Heart right ventricle (tissue), 16 donors: ENCODE measurements at regions not wholly inside any gene's neighbourhood (a gene's known extent, or its start where the extent isn't known, plus 50 kb on each side); places are given as distances from the start of the nearest gene placed in this dataset.

Source experiments
- ATAC-seq, 8 donors: fragments of 200-7000 bp; cut with Tn5 transposase; one replicate each; pipeline ENCODE4 v1.9.1; 2020; ENCODE audit warnings: mild to moderate bottlenecking in 8 of 8, moderate library complexity in 8 of 8, moderate number of reproducible peaks in 1 of 8
- DNase-seq, 2 donors: peaks; one replicate each; pipeline ENCODE4 v3.0.0-alpha.2; 2020
- H3K27ac ChIP-seq, 10 donors: fragments of 200-600 bp; sonication (generic) in 2 of 10; one replicate each; pipeline versions ENCODE4 v1.5.0 to v1.8.0; 2020 to 2022; ENCODE audit warnings: mild to moderate bottlenecking in 3 of 10
- H3K27me3 ChIP-seq, 7 donors: fragments of 200-600 bp; one replicate each; pipeline ENCODE4 v1.8.0; 2021 to 2022; ENCODE audit warnings: mild to moderate bottlenecking in 2 of 7
- H3K36me3 ChIP-seq, 9 donors: fragments of 200-600 bp; sonication (generic) in 1 of 9; one replicate each; pipeline versions ENCODE4 v1.5.0 to v1.8.0; 2020 to 2022; ENCODE audit warnings: mild to moderate bottlenecking in 2 of 9
- H3K4me1 ChIP-seq, 9 donors: fragments of 200-600 bp; sonication (generic) in 1 of 9; one replicate each; pipeline versions ENCODE4 v1.5.0 to v1.8.0; 2020 to 2022; ENCODE audit warnings: mild to moderate bottlenecking in 4 of 9
- H3K4me3 ChIP-seq, 10 donors: fragments of 200-600 bp; sonication (generic) in 2 of 10; one replicate each; pipeline versions ENCODE4 v1.5.0 to v1.8.0; 2020 to 2022; ENCODE audit warnings: mild to moderate bottlenecking in 7 of 10, moderate library complexity in 2 of 10
- H3K9me3 ChIP-seq, 11 donors: fragments of 200-600 bp in 10 of 11; sonication (generic) in 2 of 11; one replicate each; pipeline versions ENCODE4 v1.5.0 to v1.8.0; 2013 to 2022; ENCODE audit warnings: mild to moderate bottlenecking in 2 of 11, control low read depth in 1 of 11, moderate library complexity in 1 of 11
- CTCF ChIP-seq, 9 donors: fragments of 200-600 bp; sonication (generic) in 2 of 9; IDR thresholded peaks; one replicate each; pipeline versions ENCODE4 v1.5.0 to v1.8.0; 2021 to 2022; ENCODE audit warnings: antibody characterized with exemption in 9 of 9, mild to moderate bottlenecking in 5 of 9, moderate library complexity in 1 of 9
- WGBS, 2 donors: extraction: QIAGEN DNeasy Blood & Tissue Kit; methylation state at CpG; one replicate each; pipeline ENCODE4 v1.1.7; 2013; ENCODE audit warnings: inconsistent platforms in 1 of 2; 5-methylcytosine and 5-hydroxymethylcytosine counted together
- intact Hi-C, 10 donors: fragments of 100-400 bp; cut with DNase I; formaldehyde crosslinking; loops; one replicate each; pipeline versions ENCODE4 v1.11.1 to v1.14.2; 2022
- donor health status: Arrhythmogenic right ventricular cardiomyopathy.
- donor health status: ischemic (EF 13 %, LVEDD 7.1; RV severe dilation, severe dysfunction).
- donor health status: healthy with polysubstance abuse.
- donor health status: DM: no; HTN: yes; CAD: no.
- donor health status: DM: no; HTN: no; CAD: no.
- donor health status: ischemic (EF 25% LVEDD 6.9; RV normal size, moderate dysfunction).
- donor health status: ischemic (EF 25% LVEDD 5.7; RV mildly dilated, moderate dysfunction).
- donor health status: healthy.
- donor health status: DM: yes; HTN: yes; CAD: no.
- donor health status: Ischemic cardiomyopathy.
- donor health status: ischemic (EF 35%, LVEDD 5.7; RV mildly dilated, moderate dysfunction).
- donor health status: nonischemic (EF 11% LVEDD 7.7; RV severe dilation, severe dysfunction).
- donor health status: DM: yes; HTN: yes; CAD: no.
- donor health status: PGD.
- donor health status: ischemic (EF 29% LVEDD 5.4; RV normal size, mild dysfunction).
- donor health status: nonischemic (EF 23%, LVEDD 6.1; RV moderate dilation, normal function).

GRCh38 chr20:24802286-24802820 is 146.7 kb upstream of the CST7 start:
- H3K27me3 ChIP-seq = peaks cover 0 to 15% (median 5%) of the 10 kb centered on the region in 7 donors
- intact Hi-C loops = loop anchor here in 1 of 10 donors (10.0 kb wide), 1 partner anchor 58 kb away; no protein-coding TSS in a partner anchor
- peak in 1 of 8 donors; percentile 16 for ATAC-seq
- no peaks in the 10 kb centered on the region for H3K36me3 ChIP-seq
- TF ChIP-seq CTCF (IDR thresholded peaks at IDR 0.05) = no peak
- H3K4me1 ChIP-seq = no peaks in the 10 kb centered on the region
- H3K4me3 ChIP-seq = no peak overlapping the region
- H3K9me3 ChIP-seq = no peaks in the 10 kb centered on the region
- no peak for DNase-seq
- WGBS, 2 donors = 63 to 64% methylated on average over 11 of the region's 11 CpGs
- H3K27ac ChIP-seq = no peak overlapping the region

DNA sequence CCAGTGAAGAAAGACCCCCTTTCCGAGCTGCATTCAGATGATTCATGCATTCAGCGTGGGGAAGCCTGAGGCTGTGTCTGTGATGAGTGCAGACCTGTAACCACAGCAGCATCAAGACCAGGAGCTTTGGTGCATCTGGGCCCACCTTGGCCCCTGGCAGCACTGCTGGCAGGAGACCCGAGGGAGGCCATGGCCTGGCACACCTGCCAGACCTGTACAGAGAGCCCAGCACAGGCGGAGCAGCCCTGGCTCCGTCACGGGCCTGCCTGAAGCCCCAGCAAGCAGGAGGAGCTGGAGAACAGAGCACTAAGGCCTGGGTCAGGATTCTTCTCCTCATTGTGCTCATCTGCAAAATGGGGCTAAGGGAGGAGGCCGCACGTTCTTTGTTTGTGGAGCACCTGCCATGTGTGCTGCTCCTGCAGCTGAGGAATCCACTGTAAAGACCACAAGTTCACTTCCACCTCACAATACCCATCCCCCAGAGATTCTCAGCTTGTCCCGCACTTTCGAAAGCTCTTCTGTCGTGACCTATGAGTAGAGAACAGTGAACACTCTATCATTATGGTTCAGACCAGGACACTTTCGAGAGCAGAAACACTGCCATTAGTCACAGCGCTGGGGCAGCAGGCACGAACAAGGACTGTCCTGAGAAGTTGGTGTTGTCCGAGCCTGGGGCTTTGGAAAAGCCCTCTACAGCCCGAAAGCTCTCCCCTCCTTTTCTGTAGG is 144.4 kb upstream of the CST7 start:
- DNase-seq (no peak), ATAC-seq (no peak)
- Histone ChIP-seq H3K36me3 (no peaks in the 10 kb centered on the region), H3K4me1 (no peaks in the 10 kb centered on the region), H3K9me3 (no peaks in the 10 kb centered on the region), H3K27me3 (peaks cover 0 to 17% (median 4%) of the 10 kb centered on the region in 7 donors), H3K4me3 (no peak overlapping the region), H3K27ac (no peak overlapping the region)
- intact Hi-C loops = loop anchor here in 1 of 10 donors (10.0 kb wide), 1 partner anchor 60 kb away; no protein-coding TSS in a partner anchor
- 87 to 90% methylated on average over 16 of the region's 16 CpGs for WGBS, 2 donors
- no peak for TF ChIP-seq CTCF (IDR thresholded peaks at IDR 0.05)

DNA sequence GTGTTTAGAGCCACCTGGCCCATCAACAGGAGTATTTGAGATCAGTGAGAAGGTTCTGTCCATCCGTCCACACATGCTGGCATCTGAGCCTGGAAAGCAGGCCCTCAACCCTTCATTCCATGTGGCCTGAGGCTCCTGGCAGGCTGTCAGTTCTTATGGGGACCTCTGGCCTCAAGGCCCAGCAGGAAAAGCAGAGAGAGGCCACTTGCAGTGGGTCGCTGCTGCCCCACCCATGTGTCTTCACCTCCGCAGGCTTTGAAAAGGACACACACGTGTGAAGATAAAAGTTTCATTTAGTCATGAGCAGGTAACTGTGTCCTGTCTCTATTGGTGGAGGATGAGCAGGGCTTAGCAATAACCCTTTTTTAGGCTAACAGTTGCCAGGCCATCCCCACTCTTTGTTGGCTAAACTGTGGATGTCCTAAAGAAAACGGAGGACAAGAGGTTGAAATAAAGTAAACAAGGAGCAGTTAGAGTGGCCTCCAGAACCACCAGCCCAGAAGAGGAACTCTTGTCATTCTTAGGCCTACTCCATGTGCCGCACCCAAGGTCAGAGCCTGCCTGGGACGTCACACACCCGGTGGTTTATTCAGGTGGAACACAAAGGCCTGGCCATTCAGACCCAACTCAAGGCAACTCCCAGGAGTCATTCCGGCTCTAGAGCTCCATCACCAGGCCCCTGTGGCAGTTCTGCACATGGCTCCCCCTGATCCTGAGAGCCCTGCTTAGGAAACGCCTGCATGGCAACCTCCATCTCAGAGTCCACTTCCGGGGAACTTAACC is 143.4 kb upstream of the CST7 start:
- DNase-seq = no peak
- intact Hi-C loops = loop anchor here in 1 of 10 donors (10.0 kb wide), 1 partner anchor 61 kb away; no protein-coding TSS in a partner anchor

More for the DNA sequence above, 143.4 kb upstream of the CST7 start:
- WGBS, 2 donors = 69 to 84% methylated on average over 11 of the region's 11 CpGs
- no peaks in the 10 kb centered on the region for H3K36me3 ChIP-seq
- no peak for TF ChIP-seq CTCF (IDR thresholded peaks at IDR 0.05)
- no peaks in the 10 kb centered on the region for H3K9me3 ChIP-seq
- peaks cover 0 to 19% (median 11%) of the 10 kb centered on the region in 7 donors for H3K27me3 ChIP-seq
- no peaks in the 10 kb centered on the region for H3K4me1 ChIP-seq
- no peak overlapping the region for H3K4me3 ChIP-seq
- ATAC-seq = no peak
- no peak overlapping the region for H3K27ac ChIP-seq
